Neural crest cell (in vitro differentiated cells): ENCODE measurements at regions not wholly inside any gene's neighbourhood (a gene's known extent, or its start where the extent isn't known, plus 50 kb on each side); places are given as distances from the start of the nearest gene placed in this dataset.
A peak's percentile ranks its signal among the peaks of the same experiment; 100 is the strongest.

Experiments
- DNase-seq: peaks from one replicate; pipeline ENCODE4 v3.0.0; 2021; ENCODE audit warnings: low read depth, mixed read lengths, low spot score
- H3K27ac Mint-ChIP-seq: one replicate; pipeline ENCODE4 v1.8.0; 2021; ENCODE audit warnings: mild to moderate bottlenecking, mixed read lengths; ENCODE audit not compliant: unreplicated experiment
- H3K27me3 Mint-ChIP-seq: 2 replicates; pipeline ENCODE4 v1.8.0; 2021; ENCODE audit warnings: low read depth, mild to moderate bottlenecking, mixed read lengths
- H3K36me3 Mint-ChIP-seq: 2 replicates; pipeline ENCODE4 v1.8.0; 2021; ENCODE audit warnings: low read depth, mild to moderate bottlenecking, mixed read lengths
- H3K4me1 Mint-ChIP-seq: 2 replicates; pipeline ENCODE4 v1.8.0; 2021; ENCODE audit warnings: mixed read lengths
- H3K4me3 Mint-ChIP-seq: one replicate; pipeline ENCODE4 v1.8.0; 2021; ENCODE audit warnings: mild to moderate bottlenecking, mixed read lengths
- H3K9me3 Mint-ChIP-seq: 2 replicates; pipeline ENCODE4 v1.8.0; 2021; ENCODE audit warnings: mixed read lengths
- TF ChIP-seq, protein P1 (sequence below): fragments of 200-600 bp; sonication (generic); conservative IDR thresholded peaks from 2 replicates; pipeline ENCODE4 v1.5.0; 2021; ENCODE audit warnings: antibody characterized with exemption, mild to moderate bottlenecking

DNA sequence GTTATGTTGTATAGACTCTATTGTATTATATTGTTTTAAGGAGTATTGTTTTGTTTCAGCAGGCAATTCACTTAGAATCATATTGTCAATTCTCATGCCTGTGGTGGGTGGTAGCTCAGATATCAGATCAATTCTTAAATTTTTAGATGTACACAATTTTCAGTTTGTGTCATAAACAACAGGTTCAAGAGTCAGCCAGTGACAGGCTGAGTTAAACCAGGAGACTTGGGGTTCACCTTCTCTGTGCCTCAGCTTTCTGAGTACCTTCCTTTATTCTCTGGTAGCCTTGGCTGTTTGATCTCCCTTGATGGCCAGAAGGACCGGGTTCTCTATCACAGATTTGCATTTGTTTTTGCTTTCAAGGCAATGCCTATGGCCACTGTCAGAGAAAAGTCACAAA, 199.9 kb upstream of the KCNMB2 start:
- TF ChIP-seq, protein P1, sequence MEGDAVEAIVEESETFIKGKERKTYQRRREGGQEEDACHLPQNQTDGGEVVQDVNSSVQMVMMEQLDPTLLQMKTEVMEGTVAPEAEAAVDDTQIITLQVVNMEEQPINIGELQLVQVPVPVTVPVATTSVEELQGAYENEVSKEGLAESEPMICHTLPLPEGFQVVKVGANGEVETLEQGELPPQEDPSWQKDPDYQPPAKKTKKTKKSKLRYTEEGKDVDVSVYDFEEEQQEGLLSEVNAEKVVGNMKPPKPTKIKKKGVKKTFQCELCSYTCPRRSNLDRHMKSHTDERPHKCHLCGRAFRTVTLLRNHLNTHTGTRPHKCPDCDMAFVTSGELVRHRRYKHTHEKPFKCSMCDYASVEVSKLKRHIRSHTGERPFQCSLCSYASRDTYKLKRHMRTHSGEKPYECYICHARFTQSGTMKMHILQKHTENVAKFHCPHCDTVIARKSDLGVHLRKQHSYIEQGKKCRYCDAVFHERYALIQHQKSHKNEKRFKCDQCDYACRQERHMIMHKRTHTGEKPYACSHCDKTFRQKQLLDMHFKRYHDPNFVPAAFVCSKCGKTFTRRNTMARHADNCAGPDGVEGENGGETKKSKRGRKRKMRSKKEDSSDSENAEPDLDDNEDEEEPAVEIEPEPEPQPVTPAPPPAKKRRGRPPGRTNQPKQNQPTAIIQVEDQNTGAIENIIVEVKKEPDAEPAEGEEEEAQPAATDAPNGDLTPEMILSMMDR = no peak
- no peaks in the 10 kb centered on the region for H3K36me3 Mint-ChIP-seq
- H3K9me3 Mint-ChIP-seq = peaks cover 2% of the 10 kb centered on the region
- no peaks in the 10 kb centered on the region for H3K27me3 Mint-ChIP-seq
- no peak overlapping the region for H3K27ac Mint-ChIP-seq
- no peak overlapping the region for H3K4me3 Mint-ChIP-seq
- H3K4me1 Mint-ChIP-seq = no peaks in the 10 kb centered on the region
- no peak for DNase-seq

DNA sequence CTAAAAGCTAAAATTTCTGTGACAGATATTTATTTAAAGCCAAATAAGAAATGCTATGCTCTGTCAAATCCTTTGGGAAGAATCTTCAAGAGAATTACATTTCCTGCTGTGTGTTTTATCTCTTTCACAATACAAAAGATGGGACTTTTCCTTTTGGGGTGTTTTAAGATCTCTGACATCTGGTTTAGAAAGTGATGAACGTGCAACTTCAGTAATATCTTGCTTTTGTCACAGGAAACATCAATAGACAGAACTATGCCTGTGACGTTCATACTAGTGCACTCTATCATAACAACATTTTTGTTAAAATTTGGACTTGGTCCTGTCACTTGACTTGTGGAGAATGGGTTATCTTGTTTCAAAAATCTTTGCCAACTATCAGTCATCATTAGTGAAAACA, 195.7 kb upstream of the KCNMB2 start:
- no peak for DNase-seq
- Mint-ChIP-seq H3K27me3 (no peaks in the 10 kb centered on the region), H3K36me3 (no peaks in the 10 kb centered on the region), H3K27ac (no peak overlapping the region), H3K9me3 (no peaks in the 10 kb centered on the region), H3K4me1 (peaks cover 4% of the 10 kb centered on the region), H3K4me3 (no peak overlapping the region)
- TF ChIP-seq, protein P1 = no peak

DNA sequence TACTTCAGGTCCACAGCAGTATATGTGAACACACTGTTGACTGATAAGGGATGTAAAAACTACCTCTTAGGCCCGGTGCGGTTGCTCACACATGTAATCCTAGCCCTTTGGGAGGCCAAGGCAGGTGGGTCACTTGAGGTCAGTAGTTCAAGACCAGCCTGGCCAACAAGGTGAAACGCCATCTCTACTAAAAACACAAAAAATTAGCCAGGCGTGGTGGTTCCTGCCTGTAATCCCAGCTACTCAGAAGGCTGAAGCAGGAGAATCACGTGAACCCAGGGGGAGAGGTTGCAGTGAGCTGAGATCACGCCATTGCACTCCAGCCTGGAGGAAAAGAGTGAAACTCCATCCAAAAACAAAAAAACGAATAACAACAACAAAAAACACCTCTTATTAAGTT, 194.6 kb upstream of the KCNMB2 start:
- Mint-ChIP-seq H3K4me3 (no peak overlapping the region), H3K27me3 (no peaks in the 10 kb centered on the region), H3K36me3 (no peaks in the 10 kb centered on the region), H3K9me3 (no peaks in the 10 kb centered on the region), H3K27ac (no peak overlapping the region), H3K4me1 (peaks cover 4% of the 10 kb centered on the region)
- TF ChIP-seq, protein P1 = no peak
- no peak for DNase-seq

DNA sequence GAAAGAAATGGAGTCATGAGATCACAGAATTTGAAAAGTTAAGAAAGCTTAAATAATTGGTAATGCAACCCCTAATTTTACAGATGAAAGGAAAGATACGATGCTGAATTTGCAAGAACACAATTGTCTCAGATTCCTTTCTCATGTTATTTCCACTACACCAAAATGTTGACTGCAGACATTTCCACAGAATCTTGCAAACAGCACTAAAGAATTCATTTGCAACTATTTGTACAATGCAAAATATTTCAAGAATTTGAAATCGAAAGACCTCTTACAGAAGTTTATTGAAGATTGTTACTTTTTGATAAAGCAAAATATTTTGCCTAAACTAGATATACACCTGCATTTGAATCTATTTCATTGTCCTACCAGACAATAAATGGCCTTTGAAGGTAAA, 194.1 kb upstream of the KCNMB2 start:
- TF ChIP-seq, protein P1 = no peak
- no peaks in the 10 kb centered on the region for H3K27me3 Mint-ChIP-seq
- H3K36me3 Mint-ChIP-seq = no peaks in the 10 kb centered on the region
- H3K9me3 Mint-ChIP-seq = no peaks in the 10 kb centered on the region
- DNase-seq = no peak
- H3K4me1 Mint-ChIP-seq = peaks cover 4% of the 10 kb centered on the region
- H3K27ac Mint-ChIP-seq = no peak overlapping the region
- no peak overlapping the region for H3K4me3 Mint-ChIP-seq

DNA sequence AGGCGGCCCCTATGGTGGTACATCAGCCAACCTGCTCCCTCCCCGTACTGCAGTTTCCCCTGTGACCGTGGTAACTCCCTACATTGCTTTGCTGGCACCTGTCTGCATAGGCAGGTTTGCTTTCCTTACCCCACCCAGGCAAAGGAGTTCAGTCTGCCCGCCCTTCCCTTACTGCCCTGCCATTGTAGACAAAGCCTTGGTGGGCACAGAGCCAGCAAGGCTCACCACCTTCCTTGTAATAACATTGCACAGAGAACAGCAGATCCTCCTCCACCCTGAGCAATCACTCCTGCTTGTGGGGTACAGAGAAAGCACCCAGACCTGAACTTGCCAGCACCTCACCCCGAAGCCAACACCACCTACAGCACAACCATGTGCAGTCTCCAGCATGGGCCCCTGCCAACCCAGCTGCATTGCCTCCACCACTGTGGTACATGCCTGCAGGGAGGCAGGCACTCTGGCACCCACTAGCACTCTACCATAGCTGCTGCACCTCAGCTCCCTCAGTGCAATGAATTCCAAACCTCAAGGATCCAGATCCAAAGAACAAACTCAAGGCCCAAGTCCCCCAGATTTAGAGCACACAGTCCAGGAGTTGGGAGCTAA, 192.7 kb upstream of the KCNMB2 start:
- Mint-ChIP-seq H3K4me1 (peaks cover 4% of the 10 kb centered on the region), H3K27ac (peak overlapping the region; percentile 43), H3K9me3 (no peaks in the 10 kb centered on the region), H3K36me3 (no peaks in the 10 kb centered on the region), H3K27me3 (no peaks in the 10 kb centered on the region), H3K4me3 (no peak overlapping the region)
- no peak for DNase-seq
- TF ChIP-seq, protein P1 = no peak
